GM12892 (cell line): ENCODE measurements at regions not wholly inside any gene's neighbourhood (a gene's known extent, or its start where the extent isn't known, plus 50 kb on each side); places are given as distances from the start of the nearest gene placed in this dataset.

Source experiments
- POLR2A ChIP-seq: IDR thresholded peaks from 2 replicates; pipeline ENCODE4 v1.6.1; 2011; ENCODE audit warnings: low read depth, low read length, control low read depth
- POLR2AphosphoS5 ChIP-seq: IDR thresholded peaks from 2 replicates; pipeline ENCODE4 v1.6.1; 2011; ENCODE audit warnings: low read depth, low read length, control low read depth

- no peak for TF ChIP-seq POLR2A
- no peak for TF ChIP-seq POLR2AphosphoS5
Measured at GRCh38 chr9:135007601-135008000, 79.9 kb upstream of the OLFM1 start.
